Neural progenitor cell (in vitro differentiated cells): ENCODE measurements at regions not wholly inside any gene's neighbourhood (a gene's known extent, or its start where the extent isn't known, plus 50 kb on each side); places are given as distances from the start of the nearest gene placed in this dataset.

Experiments
- CTCF ChIP-seq: fragments of 200-600 bp; sonication (generic); IDR thresholded peaks from 2 replicates; pipeline ENCODE4 v1.5.1; 2017; ENCODE audit warnings: antibody characterized with exemption, mild to moderate bottlenecking
- EZH2 ChIP-seq: fragments of 200-600 bp; sonication (generic); IDR thresholded peaks from 2 replicates; pipeline ENCODE4 v1.6.1; 2017; ENCODE audit warnings: antibody characterized with exemption, mild to moderate bottlenecking, moderate library complexity
- EZH2phosphoT487 ChIP-seq: fragments of 200-600 bp; sonication (generic); IDR thresholded peaks from 2 replicates; pipeline ENCODE4 v1.6.1; 2017; ENCODE audit warnings: antibody characterized with exemption

DNA sequence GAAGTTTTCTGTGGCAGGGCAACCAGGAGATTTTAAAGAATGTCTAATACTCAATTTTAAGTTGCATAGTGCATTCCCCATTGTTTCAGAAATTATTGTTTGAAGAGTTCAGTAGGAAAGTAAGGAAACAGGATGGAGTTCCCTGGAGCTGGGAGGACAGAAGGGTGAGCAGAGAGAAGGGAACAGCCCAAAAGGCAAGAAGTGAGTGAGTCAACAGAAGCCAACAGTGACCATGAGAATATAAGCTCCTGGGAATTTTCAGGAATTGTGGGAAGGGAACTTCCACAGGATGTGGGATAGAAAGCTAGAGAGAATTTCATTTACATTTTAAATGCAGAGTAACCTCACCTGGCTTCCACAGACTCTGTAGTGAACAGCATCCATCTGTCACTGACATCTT lies 268.1 kb upstream of the ATP5MC3 start:
- TF ChIP-seq CTCF (no peak), EZH2 (no peak), EZH2phosphoT487 (no peak)
